ENCODE measurements at regions not wholly inside any gene's neighbourhood (a gene's known extent, or its start where the extent isn't known, plus 50 kb on each side); places are given as distances from the start of the nearest gene placed in this dataset.
"Not testable (repeated sequence)": the region's sequence is repeated elsewhere in the genome, so short reads cannot be mapped to it uniquely, and the experiment has no call there.

DNA sequence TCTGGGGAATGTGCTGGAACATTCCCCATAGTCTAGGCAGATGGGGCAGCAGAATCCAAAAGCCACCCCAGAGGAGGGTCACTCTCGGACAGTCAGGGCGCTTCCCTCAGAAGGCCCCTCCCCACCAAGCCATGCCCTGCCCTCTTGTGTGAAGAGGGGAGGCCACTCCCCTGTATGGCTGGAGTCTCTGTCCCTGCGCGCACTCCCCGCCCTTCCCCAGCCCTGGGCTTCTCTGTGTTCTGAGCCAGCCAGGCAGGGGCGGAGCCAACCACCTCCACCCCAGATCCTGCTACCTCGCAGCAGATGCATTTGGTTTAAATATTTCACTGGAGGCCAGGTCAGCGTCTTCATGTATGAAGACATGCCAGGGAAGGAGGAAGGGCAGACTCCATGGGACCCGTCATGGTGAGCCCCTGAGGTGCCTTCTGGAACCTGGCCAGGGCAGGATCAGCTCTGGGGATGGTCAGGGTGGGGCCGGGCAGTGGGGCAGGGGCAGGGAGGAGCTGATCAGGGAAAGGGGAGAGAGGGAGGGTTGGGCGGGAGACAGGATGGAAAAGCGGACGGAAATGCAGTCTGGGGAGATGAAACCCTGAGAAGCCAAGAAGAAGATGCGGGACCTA lies 107.3 kb downstream of the ADRA2C start:
- Histone ChIP-seq H3K36me3 (no peaks in the 10 kb centered on the region), H3K4me3 (no peak overlapping the region), H3K27ac (no peak overlapping the region), H3K9me3 (no peaks in the 10 kb centered on the region), H3K4me1 (replicated peaks) (no peaks in the 10 kb centered on the region), H3K27me3 (replicated peaks; ENCODE audit: insufficient read depth) (peaks cover 30% of the 10 kb centered on the region)
- TF ChIP-seq, protein P1, sequence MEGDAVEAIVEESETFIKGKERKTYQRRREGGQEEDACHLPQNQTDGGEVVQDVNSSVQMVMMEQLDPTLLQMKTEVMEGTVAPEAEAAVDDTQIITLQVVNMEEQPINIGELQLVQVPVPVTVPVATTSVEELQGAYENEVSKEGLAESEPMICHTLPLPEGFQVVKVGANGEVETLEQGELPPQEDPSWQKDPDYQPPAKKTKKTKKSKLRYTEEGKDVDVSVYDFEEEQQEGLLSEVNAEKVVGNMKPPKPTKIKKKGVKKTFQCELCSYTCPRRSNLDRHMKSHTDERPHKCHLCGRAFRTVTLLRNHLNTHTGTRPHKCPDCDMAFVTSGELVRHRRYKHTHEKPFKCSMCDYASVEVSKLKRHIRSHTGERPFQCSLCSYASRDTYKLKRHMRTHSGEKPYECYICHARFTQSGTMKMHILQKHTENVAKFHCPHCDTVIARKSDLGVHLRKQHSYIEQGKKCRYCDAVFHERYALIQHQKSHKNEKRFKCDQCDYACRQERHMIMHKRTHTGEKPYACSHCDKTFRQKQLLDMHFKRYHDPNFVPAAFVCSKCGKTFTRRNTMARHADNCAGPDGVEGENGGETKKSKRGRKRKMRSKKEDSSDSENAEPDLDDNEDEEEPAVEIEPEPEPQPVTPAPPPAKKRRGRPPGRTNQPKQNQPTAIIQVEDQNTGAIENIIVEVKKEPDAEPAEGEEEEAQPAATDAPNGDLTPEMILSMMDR (IDR thresholded peaks at IDR 0.05) = no peak
- no peak for TF ChIP-seq POLR2A (IDR thresholded peaks at IDR 0.05)
- no peak for TF ChIP-seq POLR2AphosphoS5 (IDR thresholded peaks at IDR 0.05)
- no peak for DNase-seq (ENCODE audit: low spot score)
- intact Hi-C loops (cut with DNase I) = no loop called here
- 31% methylated on average over 14 of the region's 14 CpGs for WGBS

DNA sequence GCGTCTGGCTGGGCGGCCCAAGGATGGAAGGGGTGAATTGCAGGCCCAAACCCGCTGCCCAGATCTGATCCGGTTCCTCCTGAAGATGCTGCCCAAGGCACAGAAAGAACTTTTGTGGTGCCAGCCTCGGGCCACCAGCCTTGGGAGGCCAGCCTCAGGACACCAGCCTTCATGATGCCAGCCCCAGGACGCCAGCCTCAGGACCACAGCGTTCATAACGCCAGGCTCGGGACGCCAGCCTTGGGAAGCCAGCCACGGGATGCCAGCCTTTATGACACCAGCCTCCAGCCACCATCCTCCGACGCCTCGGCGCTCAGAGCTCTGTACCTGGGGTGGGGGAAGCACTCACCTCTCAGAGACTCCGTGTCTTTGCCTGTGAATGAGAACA lies 107.8 kb downstream of the ADRA2C start:
- peaks cover 30% of the 10 kb centered on the region for H3K27me3 ChIP-seq (replicated peaks; ENCODE audit: insufficient read depth)
- intact Hi-C loops (cut with DNase I) = no loop called here

DNA sequence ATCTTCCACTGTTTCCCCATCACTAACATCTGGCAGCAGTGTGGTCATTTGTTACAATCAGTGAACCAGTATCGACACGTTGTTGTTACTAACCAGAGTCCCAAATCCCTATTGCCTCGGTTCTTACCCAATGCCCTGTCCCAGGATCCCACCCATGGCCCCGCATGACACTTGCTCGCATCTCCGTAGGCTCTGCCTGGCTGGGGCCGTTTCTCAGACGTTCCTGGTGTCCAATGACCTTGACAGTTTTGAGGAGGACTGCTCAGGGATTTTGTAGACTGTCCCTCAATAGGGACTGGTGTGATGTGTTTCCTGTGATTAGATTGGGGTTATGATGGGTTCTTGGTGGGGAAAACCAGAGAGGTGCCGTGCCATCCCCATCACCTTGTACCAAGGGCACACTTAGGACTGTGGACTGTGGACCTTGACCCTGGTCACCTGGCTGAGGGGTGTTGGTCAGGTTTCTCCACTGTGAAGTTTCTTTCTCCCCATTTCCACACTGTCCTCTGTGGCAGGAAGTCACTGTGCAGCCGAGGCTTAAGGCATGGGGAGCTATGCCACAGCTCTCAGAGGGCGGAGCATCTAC lies 108.4 kb downstream of the ADRA2C start:
- DNase-seq (ENCODE audit: low spot score) = no peak
- Histone ChIP-seq H3K4me3 (no peak overlapping the region), H3K27ac (no peak overlapping the region), H3K36me3 (no peaks in the 10 kb centered on the region), H3K4me1 (replicated peaks) (no peaks in the 10 kb centered on the region), H3K27me3 (replicated peaks; ENCODE audit: insufficient read depth) (peaks cover 32% of the 10 kb centered on the region), H3K9me3 (no peaks in the 10 kb centered on the region)
- intact Hi-C loops (cut with DNase I) = no loop called here
- 72% methylated on average over 11 of the region's 11 CpGs for WGBS
- TF ChIP-seq, protein P1 (IDR thresholded peaks at IDR 0.05) = no peak
- no peak for TF ChIP-seq POLR2A (IDR thresholded peaks at IDR 0.05)
- TF ChIP-seq POLR2AphosphoS5 (IDR thresholded peaks at IDR 0.05) = no peak

More for the DNA sequence above, 107.8 kb downstream of the ADRA2C start:
- no peak overlapping the region for H3K4me3 ChIP-seq
- TF ChIP-seq POLR2AphosphoS5 (IDR thresholded peaks at IDR 0.05) (no peak), POLR2A (IDR thresholded peaks at IDR 0.05) (no peak)
- TF ChIP-seq, protein P1 (IDR thresholded peaks at IDR 0.05) = no peak
- H3K4me1 ChIP-seq (replicated peaks) = no peaks in the 10 kb centered on the region
- no peak overlapping the region for H3K27ac ChIP-seq
- no peaks in the 10 kb centered on the region for H3K36me3 ChIP-seq
- no peak for DNase-seq (ENCODE audit: low spot score)
- WGBS = 88% methylated on average over 16 of the region's 16 CpGs
- H3K9me3 ChIP-seq = no peaks in the 10 kb centered on the region

DNA sequence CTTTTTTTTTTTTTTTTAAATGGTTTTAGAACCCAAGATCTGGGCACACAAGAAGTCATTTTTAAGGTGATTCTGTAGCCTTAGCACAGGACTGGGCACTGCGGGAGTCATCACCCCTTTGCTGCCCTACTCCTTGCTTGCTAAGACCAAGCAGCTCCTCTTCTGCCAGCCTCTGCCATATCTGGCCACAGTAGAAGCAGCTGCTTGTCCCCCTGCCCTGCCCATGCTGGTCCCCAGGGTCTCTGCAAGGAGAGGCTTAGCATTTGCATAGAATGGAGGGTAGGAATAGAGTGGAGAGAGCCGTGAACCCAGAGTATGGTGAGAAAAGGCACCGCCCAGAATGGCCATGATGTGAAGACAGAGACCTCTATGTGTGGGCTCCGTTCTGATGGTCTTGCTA lies 109.3 kb downstream of the ADRA2C start:
- TF ChIP-seq POLR2A (IDR thresholded peaks at IDR 0.05) (no peak), POLR2AphosphoS5 (IDR thresholded peaks at IDR 0.05) (no peak)
- TF ChIP-seq, protein P1 (IDR thresholded peaks at IDR 0.05) = no peak
- no peaks in the 10 kb centered on the region for H3K4me1 ChIP-seq (replicated peaks)
- no peaks in the 10 kb centered on the region for H3K36me3 ChIP-seq
- no peaks in the 10 kb centered on the region for H3K9me3 ChIP-seq
- WGBS = 67% methylated on average over 4 of the region's 4 CpGs
- H3K27ac ChIP-seq = no peak overlapping the region
- intact Hi-C loops (cut with DNase I) = no loop called here
- H3K27me3 ChIP-seq (replicated peaks; ENCODE audit: insufficient read depth) = peaks cover 37% of the 10 kb centered on the region
- no peak for DNase-seq (ENCODE audit: low spot score)
- no peak overlapping the region for H3K4me3 ChIP-seq

DNA sequence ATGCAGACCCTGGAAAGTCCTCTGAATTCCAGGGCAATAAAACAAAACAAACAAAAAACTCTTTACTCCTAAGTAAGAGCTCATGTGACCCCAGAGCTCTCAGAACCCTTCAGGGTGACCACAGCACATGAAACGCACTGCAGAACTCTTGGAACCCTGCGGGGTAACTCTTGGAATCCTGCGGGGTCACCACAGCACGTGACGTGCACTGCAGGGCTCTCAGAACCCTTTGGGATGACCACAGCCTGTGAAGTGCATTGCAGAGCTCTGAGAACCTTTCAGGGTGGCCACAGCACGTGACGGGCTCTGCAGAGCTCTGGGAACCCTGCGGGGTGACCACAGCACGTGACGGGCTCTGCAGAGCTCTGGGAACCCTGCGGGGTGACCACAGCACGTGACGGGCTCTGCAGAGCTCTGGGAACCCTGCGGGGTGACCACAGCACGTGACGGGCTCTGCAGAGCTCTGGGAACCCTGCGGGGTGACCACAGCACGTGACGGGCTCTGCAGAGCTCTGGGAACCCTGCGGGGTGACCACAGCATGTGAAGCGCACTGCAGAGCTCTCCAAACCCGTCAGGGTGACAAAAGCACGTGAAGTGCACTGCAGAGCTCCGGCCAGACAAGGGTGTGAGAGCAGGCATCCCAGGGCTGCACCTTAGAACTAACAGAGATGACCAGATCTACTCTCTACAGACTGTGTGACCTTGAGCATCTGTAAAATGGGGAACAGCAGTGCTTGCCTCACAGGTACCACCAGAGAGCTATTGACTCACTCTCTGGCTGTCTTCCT lies 110.1 kb downstream of the ADRA2C start:
- H3K9me3 ChIP-seq; DNase-seq (ENCODE audit: low spot score); H3K4me1 ChIP-seq (replicated peaks); H3K36me3 ChIP-seq; H3K27ac ChIP-seq; intact Hi-C loops (cut with DNase I); H3K4me3 ChIP-seq: not testable (repeated sequence)
- WGBS = 76% methylated on average over 21 of the region's 24 CpGs
- peaks cover 34% of the 10 kb centered on the region for H3K27me3 ChIP-seq (replicated peaks; ENCODE audit: insufficient read depth)

Measured in prostate gland (tissue), 2 donors.